Thyroid gland (tissue), 4 donors: ENCODE measurements at regions not wholly inside any gene's neighbourhood (a gene's known extent, or its start where the extent isn't known, plus 50 kb on each side); places are given as distances from the start of the nearest gene placed in this dataset.

Experiments used
- DNase-seq, 2 donors: peaks; one replicate each; pipeline ENCODE4 v3.0.0-alpha.2; 2019
- H3K27ac ChIP-seq, 3 donors: fragments of 200-600 bp; sonication (generic); 1 replicate in 2 of 3; 2 replicates in 1 of 3; pipeline ENCODE4 v1.5.1; 2016 to 2019; ENCODE audit warnings: mild to moderate bottlenecking in 1 of 3, moderate library complexity in 1 of 3
- H3K27me3 ChIP-seq: fragments of 200-600 bp; sonication (generic); one replicate; pipeline ENCODE4 v1.5.1; 2019
- H3K36me3 ChIP-seq, 2 donors: fragments of 200-600 bp; sonication (generic); one replicate each; pipeline ENCODE4 v1.5.1; 2016 to 2019
- H3K4me1 ChIP-seq, 2 donors: fragments of 200-600 bp; sonication (generic); one replicate each; pipeline ENCODE4 v1.5.1; 2017 to 2019
- H3K4me3 ChIP-seq, 3 donors: fragments of 200-600 bp; sonication (generic); replicated peaks in 1 of 3; 1 replicate in 2 of 3; 2 replicates in 1 of 3; pipeline ENCODE4 v1.5.1; 2016; ENCODE audit warnings: mild to moderate bottlenecking in 1 of 3
- H3K9me3 ChIP-seq: fragments of 200-600 bp; sonication (generic); one replicate; pipeline ENCODE4 v1.5.1; 2017
- CTCF ChIP-seq, 6 experiments: fragments of 200-600 bp in 3 of 6; fragments of 450-650 bp in 3 of 6; sonication (generic) in 3 of 6; IDR thresholded peaks; one replicate each; pipeline ENCODE4 v1.5.1; 2016 to 2019; ENCODE audit warnings: antibody characterized with exemption in 6 of 6, mild to moderate bottlenecking in 2 of 6, inconsistent platforms in 1 of 6, moderate library complexity in 1 of 6
- POLR2A ChIP-seq, 2 donors: fragments of 450-650 bp; IDR thresholded peaks; one replicate each; pipeline ENCODE4 v1.6.1; 2017; ENCODE audit warnings: antibody characterized with exemption in 2 of 2, mild to moderate bottlenecking in 2 of 2, moderate library complexity in 1 of 2
- WGBS, 2 donors: methylation state at CpG; one replicate each; pipeline ENCODE4 v1.1.5; 2017; 5-methylcytosine and 5-hydroxymethylcytosine counted together
- intact Hi-C: fragments of 100-400 bp; cut with DNase I; formaldehyde crosslinking; loops from one replicate; pipeline ENCODE4 v1.15.1; 2023

- Histone ChIP-seq H3K36me3 (no peaks in the 10 kb centered on the region), H3K4me3 (no peak overlapping the region), H3K27me3 (no peaks in the 10 kb centered on the region), H3K27ac (no peak overlapping the region), H3K4me1 (no peaks in the 10 kb centered on the region), H3K9me3 (no peaks in the 10 kb centered on the region)
- no peak for DNase-seq
- intact Hi-C loops, result no loop called here
- WGBS, 2 donors, result 86 to 89% methylated on average over 2 of the region's 2 CpGs
- TF ChIP-seq POLR2A (IDR thresholded peaks at IDR 0.05) (no peak), CTCF (IDR thresholded peaks at IDR 0.05) (no peak)
These were observed 133.0 kb downstream of the ZDHHC21 start for GRCh38 chr9:14560194-14560593.

- no peaks in the 10 kb centered on the region for H3K36me3 ChIP-seq
- no peak overlapping the region for H3K4me3 ChIP-seq
- H3K4me1 ChIP-seq, result no peaks in the 10 kb centered on the region
- 72 to 73% methylated on average over 4 of the region's 4 CpGs for WGBS, 2 donors
- DNase-seq, result no peak
- H3K27me3 ChIP-seq, result no peaks in the 10 kb centered on the region
- TF ChIP-seq POLR2A (IDR thresholded peaks at IDR 0.05) (no peak), CTCF (IDR thresholded peaks at IDR 0.05) (no peak)
- intact Hi-C loops, result no loop called here
- no peaks in the 10 kb centered on the region for H3K9me3 ChIP-seq
- no peak overlapping the region for H3K27ac ChIP-seq
These were observed 138.3 kb downstream of the ZDHHC21 start for GRCh38 chr9:14554886-14555285.

- WGBS, 2 donors, result 69 to 70% methylated on average over 5 of the region's 5 CpGs
- Histone ChIP-seq H3K4me3 (no peak overlapping the region), H3K27ac (no peak overlapping the region), H3K36me3 (no peaks in the 10 kb centered on the region), H3K4me1 (no peaks in the 10 kb centered on the region), H3K9me3 (no peaks in the 10 kb centered on the region), H3K27me3 (no peaks in the 10 kb centered on the region)
- no peak for TF ChIP-seq POLR2A (IDR thresholded peaks at IDR 0.05)
- TF ChIP-seq CTCF (IDR thresholded peaks at IDR 0.05), result no peak
- intact Hi-C loops, result loop anchor here (10.0 kb wide), 1 partner anchor 63 kb away; no protein-coding TSS in a partner anchor
- DNase-seq, result no peak
These were observed 145.8 kb downstream of the ZDHHC21 start for GRCh38 chr9:14547245-14548060.

- Histone ChIP-seq H3K27me3 (no peaks in the 10 kb centered on the region), H3K36me3 (no peaks in the 10 kb centered on the region), H3K4me1 (no peaks in the 10 kb centered on the region), H3K9me3 (no peaks in the 10 kb centered on the region), H3K4me3 (no peak overlapping the region), H3K27ac (no peak overlapping the region)
- intact Hi-C loops, result loop anchor here (10.0 kb wide), 1 partner anchor 62 kb away; no protein-coding TSS in a partner anchor
- 100% methylated on average over 4 of the region's 4 CpGs; no CpG with 5 or more reads in 1 of the 2 donors for WGBS, 2 donors
- no peak for DNase-seq
- TF ChIP-seq CTCF (IDR thresholded peaks at IDR 0.05) (no peak), POLR2A (IDR thresholded peaks at IDR 0.05) (no peak)
These were observed 146.5 kb downstream of the ZDHHC21 start for GRCh38 chr9:14546693-14547092.

GRCh38 chr9:14542071-14542470 is 151.2 kb downstream of the ZDHHC21 start:
- TF ChIP-seq POLR2A (IDR thresholded peaks at IDR 0.05) (no peak), CTCF (IDR thresholded peaks at IDR 0.05) (no peak)
- Histone ChIP-seq H3K27ac (no peak overlapping the region), H3K4me1 (no peaks in the 10 kb centered on the region), H3K36me3 (no peaks in the 10 kb centered on the region), H3K4me3 (no peak overlapping the region), H3K9me3 (no peaks in the 10 kb centered on the region), H3K27me3 (no peaks in the 10 kb centered on the region)
- DNase-seq, result no peak
- intact Hi-C loops, result loop anchor here (10.0 kb wide), 1 partner anchor 57 kb away; no protein-coding TSS in a partner anchor
- 64 to 78% methylated on average over 4 of the region's 4 CpGs for WGBS, 2 donors
